ENCODE measurements at regions not wholly inside any gene's neighbourhood (a gene's known extent, or its start where the extent isn't known, plus 50 kb on each side); places are given as distances from the start of the nearest gene placed in this dataset.

DNA sequence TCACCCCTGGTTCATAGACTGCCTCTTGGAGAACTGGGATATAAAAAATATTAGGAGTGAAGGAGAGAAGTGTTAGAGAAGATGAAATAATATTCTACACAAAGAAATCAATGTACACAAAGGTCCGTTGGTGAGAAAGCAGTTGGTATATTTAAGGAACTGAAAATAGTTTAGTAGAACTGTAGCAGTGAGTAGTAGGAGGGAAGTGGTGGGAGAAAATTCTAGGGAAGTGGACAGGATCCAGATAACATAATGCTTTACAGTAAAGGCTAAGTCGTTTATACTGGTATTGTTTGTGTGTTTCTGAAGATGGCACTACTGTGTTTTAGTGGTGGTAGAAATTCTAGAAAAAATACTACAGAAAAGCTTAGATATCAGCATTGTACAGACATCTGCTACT lies 120.8 kb upstream of the CHORDC1 start:
- H3K27ac ChIP-seq (ENCODE audit: insufficient read depth, low read length): no peak overlapping the region
- no CpG with 5 or more reads among the region's 2 CpGs for WGBS, 2 experiments (ENCODE audit: extremely low coverage in 2 of 2, insufficient read length in 1 of 2)
- H3K4ac ChIP-seq (ENCODE audit: low read depth, low read length): no peak overlapping the region
- CTCF ChIA-PET: no interaction called here
- no peak overlapping the region for H2AFZ ChIP-seq (replicated peaks; ENCODE audit: low read length, poor library complexity)
- H4K20me1 ChIP-seq (ENCODE audit: insufficient read depth, low read length): no peaks in the 10 kb centered on the region
- no peak overlapping the region for H2BK15ac ChIP-seq (ENCODE audit: low read depth, low read length)
- no peaks in the 10 kb centered on the region for H3K36me3 ChIP-seq (ENCODE audit: control insufficient read depth, insufficient read depth, low read length)
- no peaks in the 10 kb centered on the region; the same call in 1 of the 2 replicates for H3K9me3 ChIP-seq (ENCODE audit: control insufficient read depth, insufficient read depth, low read length)
- no peaks in the 10 kb centered on the region for H3K27me3 ChIP-seq (ENCODE audit: control insufficient read depth, insufficient read depth, low read length)
- H3K23ac ChIP-seq (ENCODE audit: low read depth, low read length): no peak overlapping the region
- H3K14ac ChIP-seq (replicated peaks; ENCODE audit: low read depth, low read length): no peak overlapping the region
- H3K79me1 ChIP-seq (ENCODE audit: low read depth in 1 of 2, low read length in 2 of 2): no peaks in the 10 kb centered on the region
- H2AK9ac ChIP-seq (replicated peaks; ENCODE audit: low read depth, low read length, poor library complexity): no peak overlapping the region
- no peak overlapping the region for H3K9ac ChIP-seq (ENCODE audit: low read depth, low read length)
- no peaks in the 10 kb centered on the region for H3K4me1 ChIP-seq (ENCODE audit: control insufficient read depth, insufficient read depth, low read length)
- BruUV-seq (replicated peaks): no TSS peak
- H3K9me1 ChIP-seq (ENCODE audit: insufficient read depth, low read length): no peaks in the 10 kb centered on the region
- no peak for TF ChIP-seq FOS (IDR thresholded peaks at IDR 0.05; ENCODE audit: low read depth, low read length)
- no peak overlapping the region for H4K5ac ChIP-seq (ENCODE audit: low read depth, low read length)
- POLR2A ChIA-PET (ENCODE audit: unreplicated experiment): no interaction called here
- no peak overlapping the region for H2AK5ac ChIP-seq (ENCODE audit: low read depth, low read length)
- no peak overlapping the region for H3K56ac ChIP-seq (ENCODE audit: extremely low read depth, insufficient read depth, low read length)
- dilution Hi-C loops (cut with HindIII; ENCODE audit: low sequenced_read_pairs, unreplicated experiment) (no loop called here), intact Hi-C loops (cut with micrococcal nuclease) (no loop called here), in situ Hi-C loops (cut with MboI; ENCODE audit: low sequenced_read_pairs) (no loop called here)
- DNase-seq (no peak), ATAC-seq (ENCODE audit: low read depth) (no peak)
- H3K18ac ChIP-seq (ENCODE audit: low read depth, low read length): no peak overlapping the region
- no peak overlapping the region for H3K4me3 ChIP-seq (ENCODE audit: insufficient read depth, low read depth, low read length)
- H2BK20ac ChIP-seq (ENCODE audit: low read depth, low read length): no peak overlapping the region
- H2BK5ac ChIP-seq (ENCODE audit: low read depth, low read length, poor library complexity, severe bottlenecking): no peak overlapping the region
- H4K91ac ChIP-seq (ENCODE audit: insufficient read depth, low read depth, low read length): no peak overlapping the region
- H3K4me2 ChIP-seq (ENCODE audit: low read depth, low read length): no peak overlapping the region
- H2BK120ac ChIP-seq (ENCODE audit: low read depth, low read length): no peak overlapping the region
- H4K8ac ChIP-seq (ENCODE audit: low read depth in 2 of 2, low read length in 2 of 2): no peak overlapping the region

All from IMR-90 (cell line).